ENCODE measurements at regions not wholly inside any gene's neighbourhood (a gene's known extent, or its start where the extent isn't known, plus 50 kb on each side); places are given as distances from the start of the nearest gene placed in this dataset.

- Histone ChIP-seq H3K9ac (ENCODE audit: low read length) (no peak overlapping the region), H2AFZ (ENCODE audit: insufficient read depth, low read depth, low read length, poor library complexity, severe bottlenecking) (no peak overlapping the region), H3K4me3 (ENCODE audit: control extremely low read depth in 1 of 5, extremely low read depth in 1 of 5, insufficient read depth in 1 of 5, low read depth in 2 of 5, low read length in 4 of 5) (no peak overlapping the region), H3K27me3 (replicated peaks in 1 of 4; ENCODE audit: control extremely low read depth in 1 of 4, control insufficient read depth in 3 of 4, insufficient read depth in 4 of 4, low read length in 3 of 4) (no peaks in the 10 kb centered on the region), H3K4me2 (replicated peaks; ENCODE audit: low read depth, low read length, poor library complexity, severe bottlenecking) (no peak overlapping the region), H4K20me1 (ENCODE audit: control insufficient read depth, insufficient read depth, low read length, poor library complexity, severe bottlenecking) (no peaks in the 10 kb centered on the region), H3K9me3 (ENCODE audit: control extremely low read depth in 1 of 3, control insufficient read depth in 2 of 3, insufficient read depth in 1 of 3, low read length in 2 of 3) (no peaks in the 10 kb centered on the region), H3K27ac (ENCODE audit: low read length in 2 of 2) (no peak overlapping the region), H3K36me3 (replicated peaks in 1 of 2; ENCODE audit: control extremely low read depth in 1 of 2, control insufficient read depth in 1 of 2, extremely low read depth in 1 of 2, insufficient read depth in 2 of 2, low read length in 1 of 2) (no peaks in the 10 kb centered on the region), H3K4me1 (ENCODE audit: control insufficient read depth in 2 of 2, insufficient read depth in 2 of 2, low read length in 2 of 2) (no peaks in the 10 kb centered on the region), H3K79me2 (ENCODE audit: control insufficient read depth, insufficient read depth, low read length) (no peaks in the 10 kb centered on the region)
- ATAC-seq (ENCODE audit: low read depth): no peak
- no peak overlapping the region for H3K27ac Mint-ChIP-seq
- H3K4me1 Mint-ChIP-seq: no peaks in the 10 kb centered on the region
- ChIA-PET CTCF (no interaction called here), POLR2A (no interaction called here)
- TF ChIP-seq EZH2 (IDR thresholded peaks at IDR 0.05; ENCODE audit: borderline replicate concordance, insufficient read depth, low read depth, low read length, poor library complexity, severe bottlenecking) (no peak), CTCF (IDR thresholded peaks at IDR 0.05) (no peak)
- WGBS (ENCODE audit: insufficient coverage): 100% methylated on average over 1 of the region's 2 CpGs
- DNase-seq: no peak
- intact Hi-C loops (cut with micrococcal nuclease): no loop called here
- H3K4me3 Mint-ChIP-seq: no peak overlapping the region
- no peaks in the 10 kb centered on the region for H3K9me3 Mint-ChIP-seq (ENCODE audit: insufficient read depth)
- peaks cover 2% of the 10 kb centered on the region for H3K27me3 Mint-ChIP-seq
Measured at GRCh38 chr2:167733747-167734146, 513.6 kb downstream of the STK39 start.

- H3K27ac ChIP-seq (ENCODE audit: low read length in 2 of 2): no peak overlapping the region
- ChIA-PET POLR2A (no interaction called here), CTCF (no interaction called here)
- H3K4me1 ChIP-seq (ENCODE audit: control insufficient read depth in 2 of 2, insufficient read depth in 2 of 2, low read length in 2 of 2): no peaks in the 10 kb centered on the region
- ATAC-seq (ENCODE audit: low read depth) (no peak), DNase-seq (no peak)
- intact Hi-C loops (cut with micrococcal nuclease): no loop called here
- no peak overlapping the region for H3K4me2 ChIP-seq (replicated peaks; ENCODE audit: low read depth, low read length, poor library complexity, severe bottlenecking)
- H3K4me1 Mint-ChIP-seq: no peaks in the 10 kb centered on the region
- no peak overlapping the region for H3K27ac Mint-ChIP-seq
- TF ChIP-seq CTCF (IDR thresholded peaks at IDR 0.05) (no peak), EZH2 (IDR thresholded peaks at IDR 0.05; ENCODE audit: borderline replicate concordance, insufficient read depth, low read depth, low read length, poor library complexity, severe bottlenecking) (no peak)
- H3K9ac ChIP-seq (ENCODE audit: low read length): no peak overlapping the region
- H4K20me1 ChIP-seq (ENCODE audit: control insufficient read depth, insufficient read depth, low read length, poor library complexity, severe bottlenecking): no peaks in the 10 kb centered on the region
- H3K9me3 ChIP-seq (ENCODE audit: control extremely low read depth in 1 of 3, control insufficient read depth in 2 of 3, insufficient read depth in 1 of 3, low read length in 2 of 3): no peaks in the 10 kb centered on the region
- 79% methylated on average over 2 of the region's 4 CpGs for WGBS (ENCODE audit: insufficient coverage)
- no peaks in the 10 kb centered on the region for H3K9me3 Mint-ChIP-seq (ENCODE audit: insufficient read depth)
- no peaks in the 10 kb centered on the region for H3K79me2 ChIP-seq (ENCODE audit: control insufficient read depth, insufficient read depth, low read length)
- peaks cover 2% of the 10 kb centered on the region for H3K27me3 Mint-ChIP-seq
- no peak overlapping the region for H3K4me3 Mint-ChIP-seq
- H3K27me3 ChIP-seq (replicated peaks in 1 of 4; ENCODE audit: control extremely low read depth in 1 of 4, control insufficient read depth in 3 of 4, insufficient read depth in 4 of 4, low read length in 3 of 4): no peaks in the 10 kb centered on the region
- H3K4me3 ChIP-seq (ENCODE audit: control extremely low read depth in 1 of 5, extremely low read depth in 1 of 5, insufficient read depth in 1 of 5, low read depth in 2 of 5, low read length in 4 of 5): no peak overlapping the region
- H2AFZ ChIP-seq (ENCODE audit: insufficient read depth, low read depth, low read length, poor library complexity, severe bottlenecking): no peak overlapping the region
- no peaks in the 10 kb centered on the region for H3K36me3 ChIP-seq (replicated peaks in 1 of 2; ENCODE audit: control extremely low read depth in 1 of 2, control insufficient read depth in 1 of 2, extremely low read depth in 1 of 2, insufficient read depth in 2 of 2, low read length in 1 of 2)
Measured at GRCh38 chr2:167732326-167732725, 515.1 kb downstream of the STK39 start.
